ENCODE measurements at regions not wholly inside any gene's neighbourhood (a gene's known extent, or its start where the extent isn't known, plus 50 kb on each side); places are given as distances from the start of the nearest gene placed in this dataset.

GRCh38 chr6:168153553-168153952, 74.5 kb upstream of the FRMD1 start:
- Histone ChIP-seq H3K9me1 (ENCODE audit: control insufficient read depth, insufficient read depth, low read length) (no peaks in the 10 kb centered on the region), H3K4me2 (ENCODE audit: insufficient read depth, low read length) (no peak overlapping the region), H3K36me3 (ENCODE audit: control insufficient read depth, insufficient read depth, low read length) (no peaks in the 10 kb centered on the region), H2AFZ (ENCODE audit: low read depth, low read length) (no peak overlapping the region), H3K4me1 (replicated peaks in 1 of 2; ENCODE audit: control insufficient read depth in 2 of 2, insufficient read depth in 2 of 2, low read length in 2 of 2) (no peaks in the 10 kb centered on the region), H3K79me2 (ENCODE audit: control insufficient read depth, insufficient read depth, low read length) (no peaks in the 10 kb centered on the region), H3K4me3 (no peak overlapping the region), H4K20me1 (replicated peaks; ENCODE audit: control insufficient read depth, insufficient read depth, low read length) (peaks cover 9% of the 10 kb centered on the region), H3K9ac (ENCODE audit: insufficient read depth in 1 of 2, low read depth in 2 of 2, low read length in 2 of 2) (no peak overlapping the region), H3K9me3 (replicated peaks; ENCODE audit: control insufficient read depth, insufficient read depth, low read depth, low read length) (no peaks in the 10 kb centered on the region), H3K27me3 (ENCODE audit: control insufficient read depth in 2 of 2, insufficient read depth in 2 of 2, low read length in 2 of 2) (peaks cover 62 to 80% of the 10 kb centered on the region in 2 experiments), H3K27ac (ENCODE audit: extremely low read depth, low read depth, low read length) (no peak overlapping the region)
- intact Hi-C loops (cut with micrococcal nuclease) (no loop called here), in situ Hi-C loops (cut with MboI) (no loop called here)
- TF ChIP-seq HDAC6 (IDR thresholded peaks at IDR 0.05; ENCODE audit: low read depth, low read length) = no peak
- no peak for TF ChIP-seq BRD9 (IDR thresholded peaks at IDR 0.05; ENCODE audit: low read depth, partially characterized antibody)
- TF ChIP-seq ZNF586 (CRISPR knock-in tag; conservative IDR thresholded peaks at IDR 0.05) = no peak
- no peak for TF ChIP-seq NFXL1 (CRISPR knock-in tag; IDR thresholded peaks at IDR 0.05)
- no peak for TF ChIP-seq CAMTA2 (CRISPR knock-in tag; conservative IDR thresholded peaks at IDR 0.05)
- no peak for TF ChIP-seq ZNF551 (CRISPR knock-in tag; IDR thresholded peaks at IDR 0.05)
- TF ChIP-seq ZBTB49 (CRISPR knock-in tag; IDR thresholded peaks at IDR 0.05; ENCODE audit: borderline replicate concordance) = no peak
- no peak for TF ChIP-seq SETDB1 (IDR thresholded peaks at IDR 0.05; ENCODE audit: low read length)
- no peak for TF ChIP-seq ILK (tag; IDR thresholded peaks at IDR 0.05; ENCODE audit: borderline replicate concordance, low read depth)
- TF ChIP-seq CCAR2 (IDR thresholded peaks at IDR 0.05; ENCODE audit: low read depth, low read length) = no peak
- TF ChIP-seq TRIM28 (IDR thresholded peaks at IDR 0.05) = no peak
- TF ChIP-seq IFI16 (CRISPR knock-in tag; IDR thresholded peaks at IDR 0.05) = no peak
- no peak for TF ChIP-seq POLR2H (tag; IDR thresholded peaks at IDR 0.05; ENCODE audit: low read depth)
- TF ChIP-seq EWSR1 (IDR thresholded peaks at IDR 0.05; ENCODE audit: borderline replicate concordance, low read depth, partially characterized antibody) = no peak
- TF ChIP-seq ETS1 (conservative IDR thresholded peaks at IDR 0.05; ENCODE audit: control insufficient read depth, low read depth, low read length) = no peak
- TF ChIP-seq AFF1 (IDR thresholded peaks at IDR 0.05; ENCODE audit: low read depth in 1 of 2, partially characterized antibody in 2 of 2) = no peak
- ChIA-PET POLR2A (interaction anchor here (0.7 kb wide), 1 partner anchor 27 kb away, joined by 3 read pairs; no protein-coding TSS in a partner anchor), CTCF (ENCODE audit: low intra/inter-chr PET ratio) (no interaction called here)
- DNase-seq (ENCODE audit: extremely low read depth in 1 of 4, low spot score in 3 of 4) (no peak), ATAC-seq (no peak), FAIRE-seq (no peak)
- under 1% methylated on average over 11 of the region's 11 CpGs for WGBS (ENCODE audit: insufficient coverage, low coverage, missing lambda C conversion rate)
- no TSS peak for BruUV-seq (replicated peaks)
